CD4-positive, alpha-beta T cell treated with Interferon gamma for 1 hour (primary cell): ENCODE measurements at regions not wholly inside any gene's neighbourhood (a gene's known extent, or its start where the extent isn't known, plus 50 kb on each side); places are given as distances from the start of the nearest gene placed in this dataset.

Experiments
- DNase-seq: peaks from one replicate; pipeline ENCODE4 v3.0.0-alpha.2; 2020

DNA sequence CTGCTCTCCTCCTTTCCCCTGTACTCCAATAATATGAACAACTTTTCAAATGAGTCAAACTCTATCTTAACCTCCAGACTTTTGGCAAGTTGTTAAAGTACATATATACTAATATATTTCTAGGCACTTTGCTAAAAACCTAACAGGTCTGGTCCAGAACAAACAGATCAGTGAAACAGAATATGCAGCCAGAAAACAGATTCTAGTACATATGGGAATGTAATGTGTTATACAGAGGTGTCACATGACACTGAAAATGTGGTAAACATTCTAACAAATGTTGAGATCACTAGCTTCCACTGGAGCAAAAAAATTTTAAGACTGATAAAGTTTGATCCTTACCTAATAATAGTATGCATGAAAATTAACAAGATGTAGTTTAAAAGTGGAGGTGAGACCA lies 136.9 kb downstream of the OR2K2 start:
- no peak for DNase-seq

GRCh38 chr9:111192650-111193049 lies 137.4 kb downstream of the OR2K2 start:
- no peak for DNase-seq

DNA sequence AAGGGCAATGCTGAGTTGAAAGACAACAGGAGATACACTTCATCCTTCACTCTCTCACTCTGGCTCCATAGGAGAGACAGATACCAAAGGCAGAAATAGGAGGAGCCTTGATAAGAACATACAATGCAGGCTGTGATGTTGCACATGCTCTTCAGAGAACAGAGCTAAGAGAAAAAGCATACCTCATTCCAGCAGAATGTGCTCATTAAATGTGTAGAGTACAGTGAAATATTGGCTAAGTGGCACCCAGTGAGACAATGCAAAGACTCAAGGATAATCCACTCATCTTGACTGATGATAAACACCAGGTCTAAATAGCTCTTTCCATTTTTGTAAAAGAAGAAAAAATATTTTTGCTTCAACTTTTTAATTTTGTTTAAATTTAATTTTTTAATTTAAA lies 139.7 kb downstream of the OR2K2 start:
- DNase-seq, result no peak

DNA sequence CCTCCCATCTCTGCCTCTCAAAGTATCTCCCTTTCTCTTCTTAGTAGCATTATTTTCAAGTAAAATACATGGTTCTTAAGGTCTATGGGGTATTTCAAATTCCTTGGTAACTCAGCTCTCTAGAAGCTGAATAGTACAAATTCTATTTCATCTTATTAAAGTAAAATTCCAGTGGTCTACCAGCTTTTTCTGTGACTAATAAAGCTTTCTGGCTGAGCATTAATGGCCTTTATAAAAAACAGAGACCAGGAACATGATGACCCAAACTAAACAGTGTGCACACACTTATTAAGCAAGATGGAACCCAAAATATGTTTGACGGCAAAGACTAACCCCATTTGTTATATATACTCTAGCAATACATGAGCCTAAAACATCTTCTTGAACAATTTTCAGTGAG lies 142.6 kb downstream of the OR2K2 start:
- DNase-seq, result no peak

DNA sequence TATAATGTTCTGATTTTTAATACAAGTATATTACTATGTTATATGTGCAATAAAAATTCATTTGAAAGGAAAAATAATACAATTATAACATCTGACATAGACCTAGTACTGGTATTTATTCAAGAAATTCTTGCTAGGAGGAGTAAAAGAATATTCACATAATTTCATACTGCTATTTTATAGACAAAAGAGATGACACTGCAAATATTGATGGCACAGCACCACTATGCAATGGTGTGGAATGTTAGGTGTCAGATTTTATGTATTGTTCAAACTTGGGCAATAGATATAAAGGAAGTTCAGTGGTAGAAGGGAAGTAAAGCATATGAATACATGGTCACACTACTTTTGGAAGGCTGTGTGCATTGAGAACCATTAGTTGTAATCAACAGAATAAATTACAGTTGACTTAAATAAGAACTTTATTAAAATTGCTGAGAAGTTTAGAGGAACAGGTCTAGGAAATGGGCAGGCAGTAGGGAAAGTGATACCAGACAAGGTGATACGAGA lies 143.9 kb downstream of the OR2K2 start:
- DNase-seq, result no peak

- no peak for DNase-seq
Observed at GRCh38 chr9:111180811-111181210, 142.5 kb upstream of the LPAR1 start.

DNA sequence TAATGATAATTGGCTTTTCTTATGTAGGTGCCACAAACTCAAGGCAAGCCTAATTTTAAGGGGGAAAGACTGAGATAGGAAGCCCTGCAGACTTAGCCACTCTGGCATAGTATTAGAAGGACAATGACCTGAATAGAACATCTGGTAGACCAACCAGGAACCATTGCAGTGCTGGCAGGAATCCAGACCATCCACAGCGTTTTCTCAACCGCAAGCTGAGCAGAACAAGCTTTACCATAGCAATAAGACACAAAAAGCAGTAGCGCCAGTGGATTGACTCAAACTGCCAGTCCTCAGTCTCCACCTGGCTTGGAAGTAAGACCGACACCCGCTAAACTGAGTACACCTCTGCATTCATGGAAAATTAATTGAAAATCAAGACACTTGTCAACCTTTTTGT lies 141.3 kb upstream of the LPAR1 start:
- no peak for DNase-seq

- DNase-seq, result no peak
Observed at GRCh38 chr9:111178331-111179055, 140.2 kb upstream of the LPAR1 start.

GRCh38 chr9:111176511-111176910 lies 138.2 kb upstream of the LPAR1 start:
- no peak for DNase-seq

DNA sequence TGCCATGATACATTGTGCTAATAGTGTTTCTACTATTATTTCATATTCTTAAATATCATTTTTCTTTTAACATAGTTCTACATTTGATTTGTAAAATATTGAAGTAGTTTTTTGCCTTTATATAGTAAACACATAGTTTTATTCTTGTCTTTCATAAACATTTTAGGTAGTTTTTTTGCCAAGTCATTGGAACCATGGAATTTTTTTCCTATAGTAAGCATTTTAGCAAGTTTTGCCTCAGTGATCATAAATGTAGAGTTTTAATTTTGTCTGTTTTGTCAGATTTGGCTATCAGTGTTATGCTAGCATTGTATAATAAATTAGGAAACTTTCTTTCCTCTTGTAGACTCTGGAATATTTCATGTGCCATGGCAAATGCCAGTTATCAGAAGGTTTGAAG lies 137.1 kb upstream of the LPAR1 start:
- DNase-seq, result no peak

GRCh38 chr9:111167341-111167740 lies 129.1 kb upstream of the LPAR1 start:
- DNase-seq, result no peak

DNA sequence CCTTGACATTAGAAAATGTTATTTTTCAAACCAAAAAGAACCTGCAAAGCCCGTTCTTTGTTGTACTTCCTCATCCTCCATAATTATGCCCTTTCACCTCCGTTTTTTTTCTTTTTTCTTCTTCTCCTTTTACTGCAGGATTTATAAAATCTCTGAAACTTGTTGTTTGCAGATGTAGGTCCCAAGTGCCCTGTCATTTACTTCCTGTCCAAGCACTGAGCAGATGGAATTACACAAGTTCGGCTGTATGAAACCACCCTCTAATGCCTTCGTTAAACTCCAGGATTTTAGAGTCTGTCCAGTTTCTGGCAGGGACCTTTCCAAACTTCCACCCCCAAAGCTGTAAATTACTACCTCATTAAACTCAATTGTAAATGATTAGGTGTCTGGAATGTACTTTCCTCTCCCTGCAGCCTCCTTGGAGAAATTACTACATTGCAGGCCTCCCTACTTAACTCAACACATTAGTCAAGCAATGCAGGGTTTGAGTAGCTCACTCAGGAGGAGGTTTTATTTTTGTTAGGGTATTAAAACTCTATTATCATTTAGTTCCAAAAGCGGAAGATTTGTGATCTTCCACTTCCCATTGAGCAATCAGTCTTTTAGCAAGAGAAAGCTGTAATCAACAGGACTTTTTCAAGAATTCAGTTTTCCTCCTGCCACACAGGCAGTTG lies 125.6 kb upstream of the LPAR1 start:
- no peak for DNase-seq

GRCh38 chr9:111162026-111162425 lies 123.8 kb upstream of the LPAR1 start:
- no peak for DNase-seq

- no peak for DNase-seq
Observed at GRCh38 chr9:111161015-111161415, 122.7 kb upstream of the LPAR1 start.

DNA sequence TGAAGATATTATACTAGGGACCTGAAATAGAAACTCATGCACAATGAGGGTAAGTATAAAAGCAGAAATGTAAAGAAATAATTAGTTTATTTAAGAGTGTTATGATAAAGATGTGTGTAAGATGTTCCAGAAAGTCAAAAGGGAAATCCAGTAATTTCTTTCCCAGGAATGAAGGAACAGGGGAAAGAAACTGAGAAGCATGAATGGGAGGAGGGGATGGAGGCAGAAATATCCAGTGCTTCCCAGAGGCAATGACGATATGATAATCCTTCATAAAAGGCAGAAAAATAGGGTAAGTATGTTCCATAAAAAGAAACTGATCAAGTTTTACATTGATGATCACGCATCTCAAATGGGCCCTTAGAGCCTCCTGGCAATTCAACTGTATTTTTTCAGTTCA lies 120.7 kb upstream of the LPAR1 start:
- DNase-seq, result no peak

DNA sequence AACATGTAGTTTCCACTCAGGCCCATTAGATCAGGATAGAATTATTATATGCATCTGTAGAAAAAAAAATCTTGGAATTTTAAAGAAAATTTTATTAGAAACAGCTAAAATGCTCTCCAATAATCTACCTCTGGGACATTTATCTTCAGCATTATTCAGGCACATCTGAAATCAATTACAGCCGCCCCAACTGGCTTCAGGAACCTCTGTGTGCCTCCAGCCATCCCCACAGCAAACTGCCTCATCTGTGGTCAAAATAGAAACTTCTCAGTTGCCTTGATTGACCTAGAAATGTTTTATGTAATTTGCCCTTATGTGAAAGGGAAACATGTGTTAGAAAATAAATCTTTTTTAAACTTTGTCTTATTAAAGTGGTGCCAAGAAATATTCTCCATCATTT lies 120.1 kb upstream of the LPAR1 start:
- DNase-seq, result no peak

DNA sequence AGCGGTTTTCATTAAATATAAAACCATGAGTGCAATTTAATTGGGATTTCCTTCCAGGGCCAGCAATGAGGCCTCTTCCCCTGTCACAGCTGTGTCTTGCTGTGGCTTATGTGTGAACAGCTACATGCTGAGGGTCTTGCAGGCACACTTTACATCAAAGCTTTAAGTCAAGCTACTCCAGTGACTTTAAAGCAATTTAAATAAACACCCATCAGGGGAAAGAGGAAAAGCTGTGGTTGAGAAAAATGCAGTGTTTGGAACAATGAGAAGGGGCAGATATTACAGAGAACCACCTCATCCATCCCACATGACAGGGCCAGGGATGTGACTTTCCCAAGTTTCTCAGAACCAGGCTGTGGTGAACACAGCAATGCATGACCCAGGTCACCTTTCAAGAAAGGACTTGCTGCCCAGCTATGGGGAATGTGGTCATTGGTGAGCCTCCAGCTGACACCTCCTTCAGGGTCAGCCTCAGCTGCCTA lies 115.9 kb upstream of the LPAR1 start:
- DNase-seq, result no peak

GRCh38 chr9:111152614-111153406 lies 114.5 kb upstream of the LPAR1 start:
- no peak for DNase-seq

DNA sequence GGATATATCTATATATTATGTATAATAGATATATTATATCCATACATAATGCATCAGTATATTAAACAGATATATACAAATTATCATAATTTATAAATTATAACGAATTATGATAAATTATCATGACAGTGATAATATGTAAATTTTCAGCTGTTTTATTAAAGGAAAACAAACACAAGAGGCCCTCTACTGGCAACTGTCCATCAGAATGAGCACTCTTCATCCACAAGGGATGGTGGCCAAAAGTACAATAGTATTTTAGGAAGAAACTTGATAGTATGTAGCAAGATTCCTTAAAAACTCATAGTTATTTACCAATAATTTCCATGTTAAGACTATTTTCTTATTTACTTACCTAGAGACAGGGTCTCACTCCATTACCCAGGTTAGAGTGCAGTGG lies 113.3 kb upstream of the LPAR1 start:
- DNase-seq, result no peak

DNA sequence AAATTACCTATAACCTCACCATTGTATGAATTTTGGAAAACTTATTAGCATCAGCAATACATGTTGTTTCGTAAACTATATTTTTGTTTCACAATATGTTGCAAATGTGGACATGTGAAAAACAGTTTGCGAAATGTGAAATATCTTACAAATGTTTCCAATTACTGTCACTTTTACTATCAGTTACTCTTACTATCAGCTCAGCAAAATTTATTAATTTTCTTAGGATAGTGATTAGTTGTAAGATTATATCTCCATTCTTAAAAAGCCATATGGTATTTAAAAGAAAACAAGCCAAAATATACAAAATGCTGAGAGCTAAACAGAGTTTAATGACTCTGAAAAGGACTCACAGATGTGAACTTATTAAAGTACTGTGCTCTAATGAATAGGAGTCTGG lies 111.9 kb upstream of the LPAR1 start:
- DNase-seq, result no peak

- DNase-seq, result no peak
Observed at GRCh38 chr9:111149018-111149759, 110.9 kb upstream of the LPAR1 start.

- no peak for DNase-seq
Observed at GRCh38 chr9:111148052-111149017, 110.1 kb upstream of the LPAR1 start.
